OCI-LY7 (cell line): ENCODE measurements at regions not wholly inside any gene's neighbourhood (a gene's known extent, or its start where the extent isn't known, plus 50 kb on each side); places are given as distances from the start of the nearest gene placed in this dataset.

Experiments used
- EZH2phosphoT487 ChIP-seq: fragments of 200-600 bp; sonication (generic); IDR thresholded peaks from 2 replicates; pipeline ENCODE4 v1.6.1; 2018; ENCODE audit warnings: low read depth, borderline replicate concordance, mild to moderate bottlenecking, mixed run types, antibody characterized with exemption, low read length, moderate library complexity, mixed read lengths
- TF ChIP-seq, protein P1 (sequence below): fragments of 200-600 bp; sonication (generic); conservative IDR thresholded peaks from 2 replicates; pipeline ENCODE4 v1.5.1; 2014; ENCODE audit warnings: mild to moderate bottlenecking, antibody characterized with exemption, low read length, moderate library complexity, mixed read lengths

DNA sequence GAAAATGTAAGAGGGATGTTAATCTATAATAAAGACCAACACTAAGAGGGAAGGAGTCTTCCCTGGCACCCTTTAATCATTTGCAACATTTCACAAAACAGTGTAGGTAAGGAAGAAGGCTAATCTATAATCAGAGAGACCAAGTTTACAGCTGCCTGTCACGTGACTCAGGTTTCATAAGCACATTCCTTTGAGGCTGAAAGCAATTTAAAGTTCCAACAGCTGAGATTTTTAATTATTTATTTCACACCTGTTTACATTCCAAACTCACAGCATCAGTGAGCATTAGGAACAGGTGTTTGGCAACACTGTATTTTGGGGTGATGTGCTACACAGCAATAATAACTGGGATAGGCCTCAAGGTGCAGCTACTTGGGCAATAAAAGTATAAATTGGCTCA, 75.7 kb upstream of the PGBD5 start:
- TF ChIP-seq, protein P1, sequence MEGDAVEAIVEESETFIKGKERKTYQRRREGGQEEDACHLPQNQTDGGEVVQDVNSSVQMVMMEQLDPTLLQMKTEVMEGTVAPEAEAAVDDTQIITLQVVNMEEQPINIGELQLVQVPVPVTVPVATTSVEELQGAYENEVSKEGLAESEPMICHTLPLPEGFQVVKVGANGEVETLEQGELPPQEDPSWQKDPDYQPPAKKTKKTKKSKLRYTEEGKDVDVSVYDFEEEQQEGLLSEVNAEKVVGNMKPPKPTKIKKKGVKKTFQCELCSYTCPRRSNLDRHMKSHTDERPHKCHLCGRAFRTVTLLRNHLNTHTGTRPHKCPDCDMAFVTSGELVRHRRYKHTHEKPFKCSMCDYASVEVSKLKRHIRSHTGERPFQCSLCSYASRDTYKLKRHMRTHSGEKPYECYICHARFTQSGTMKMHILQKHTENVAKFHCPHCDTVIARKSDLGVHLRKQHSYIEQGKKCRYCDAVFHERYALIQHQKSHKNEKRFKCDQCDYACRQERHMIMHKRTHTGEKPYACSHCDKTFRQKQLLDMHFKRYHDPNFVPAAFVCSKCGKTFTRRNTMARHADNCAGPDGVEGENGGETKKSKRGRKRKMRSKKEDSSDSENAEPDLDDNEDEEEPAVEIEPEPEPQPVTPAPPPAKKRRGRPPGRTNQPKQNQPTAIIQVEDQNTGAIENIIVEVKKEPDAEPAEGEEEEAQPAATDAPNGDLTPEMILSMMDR, result no peak
- TF ChIP-seq EZH2phosphoT487, result no peak
